SK-N-SH (cell line): ENCODE measurements at regions not wholly inside any gene's neighbourhood (a gene's known extent, or its start where the extent isn't known, plus 50 kb on each side); places are given as distances from the start of the nearest gene placed in this dataset.

ENCODE experiments used
- CTCF ChIP-seq: fragments of 200-600 bp; sonication (generic); IDR thresholded peaks from 2 replicates; pipeline ENCODE4 v1.6.1; 2017; ENCODE audit warnings: antibody characterized with exemption, mild to moderate bottlenecking, moderate library complexity
- EP300 ChIP-seq, 2 experiments: IDR thresholded peaks; 2 replicates each; pipeline versions ENCODE4 v1.4.0 to v1.6.1; 2012; ENCODE audit warnings: borderline replicate concordance in 1 of 2, low read depth in 1 of 2, low read length in 1 of 2
- EZH2phosphoT487 ChIP-seq: fragments of 200-600 bp; sonication (generic); IDR thresholded peaks from 2 replicates; pipeline ENCODE4 v1.6.1; 2017; ENCODE audit warnings: low read depth, mixed run types, mild to moderate bottlenecking, antibody characterized with exemption, moderate library complexity, borderline replicate concordance
- GATA2 ChIP-seq: sonication (generic); formaldehyde crosslinking; IDR thresholded peaks from 2 replicates; pipeline ENCODE4 v1.5.0; 2020; ENCODE audit warnings: mild to moderate bottlenecking, missing genetic modification reagents
- IRF3 ChIP-seq: fragments of 150-350 bp; IDR thresholded peaks from 2 replicates; pipeline ENCODE4 v1.6.1; 2016; ENCODE audit warnings: mild to moderate bottlenecking, low read depth, low read length
- MEF2A ChIP-seq: IDR thresholded peaks from 2 replicates; pipeline ENCODE4 v1.4.0; 2012; ENCODE audit warnings: low read depth, borderline replicate concordance
- RAD21 ChIP-seq: IDR thresholded peaks from 2 replicates; pipeline ENCODE4 v1.6.1; 2012; ENCODE audit warnings: mild to moderate bottlenecking, low read length
- SIN3A ChIP-seq: IDR thresholded peaks from 2 replicates; pipeline ENCODE4 v1.6.1; 2012; ENCODE audit warnings: low read depth, mild to moderate bottlenecking, low read length, moderate library complexity, borderline replicate concordance

GRCh38 chr2:126038861-126039260, 617.1 kb upstream of the GYPC start:
- no peak for TF ChIP-seq CTCF
- TF ChIP-seq EP300 (IDR thresholded peaks at IDR 0.05; ENCODE audit: borderline replicate concordance in 1 of 2, low read depth in 1 of 2, low read length in 1 of 2): no peak
- TF ChIP-seq GATA2 (CRISPR knock-in tag): no peak
- no peak for TF ChIP-seq IRF3
- TF ChIP-seq MEF2A: no peak
- TF ChIP-seq EZH2phosphoT487: no peak
- TF ChIP-seq RAD21: no peak
- TF ChIP-seq SIN3A: no peak
